HG03354 (cell line): ENCODE measurements at regions not wholly inside any gene's neighbourhood (a gene's known extent, or its start where the extent isn't known, plus 50 kb on each side); places are given as distances from the start of the nearest gene placed in this dataset.
"Not testable (repeated sequence)": the region's sequence is repeated elsewhere in the genome, so short reads cannot be mapped to it uniquely, and the experiment has no call there.

Experiments used
- ATAC-seq: cut with Tn5 transposase; IDR thresholded peaks from one replicate; pipeline ENCODE4 v1.9.1; 2021; ENCODE audit warnings: mild to moderate bottlenecking; ENCODE audit not compliant: unreplicated experiment, poor library complexity, severe bottlenecking

DNA sequence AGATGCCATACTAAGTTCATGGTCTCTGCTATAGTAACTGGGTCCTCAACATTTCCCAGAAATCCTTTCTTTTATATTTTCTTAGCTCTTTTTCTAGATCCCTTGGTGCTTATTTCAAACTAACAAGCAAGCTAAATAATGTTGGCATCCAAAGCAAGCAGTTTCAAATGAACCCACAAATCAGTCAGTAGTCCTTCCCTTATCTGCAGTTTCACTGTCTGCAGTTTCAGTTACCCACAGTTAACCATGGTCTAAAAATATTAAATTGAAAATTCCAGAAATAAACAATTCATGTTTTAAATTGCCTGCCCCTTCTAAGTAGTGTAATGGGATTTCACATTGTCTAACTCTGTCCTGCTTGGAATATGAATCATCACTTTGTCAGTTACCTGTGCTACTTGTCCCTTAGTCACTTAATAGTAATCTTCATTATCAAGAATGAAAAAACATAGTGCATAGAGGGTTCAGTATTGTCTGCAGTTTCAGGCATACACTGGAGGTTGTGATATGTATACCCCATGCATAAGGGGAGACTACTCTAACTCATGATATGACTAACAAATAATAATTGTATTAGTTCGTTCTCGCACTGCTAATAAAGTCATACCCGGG, 633.7 kb downstream of the MECOM start:
- ATAC-seq, result no peak

DNA sequence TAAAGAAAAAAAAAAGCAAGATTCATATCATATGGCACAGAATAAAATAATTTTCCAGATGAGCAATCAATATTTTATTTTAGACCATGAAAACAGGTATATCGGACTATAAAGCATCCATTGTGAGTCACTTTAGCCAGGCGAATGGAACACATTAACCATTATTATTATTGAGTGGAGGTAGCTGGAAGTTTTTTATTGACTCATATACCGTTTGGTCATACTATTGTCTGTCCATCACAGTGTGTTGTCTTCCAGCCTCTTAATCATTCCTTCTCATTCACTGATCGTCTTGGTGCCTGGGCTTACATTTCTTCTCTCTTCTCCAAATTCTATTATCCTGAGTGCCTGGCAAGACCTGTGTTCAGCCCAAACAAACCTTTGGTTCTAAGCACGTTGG, 634.8 kb downstream of the MECOM start:
- ATAC-seq, result no peak

DNA sequence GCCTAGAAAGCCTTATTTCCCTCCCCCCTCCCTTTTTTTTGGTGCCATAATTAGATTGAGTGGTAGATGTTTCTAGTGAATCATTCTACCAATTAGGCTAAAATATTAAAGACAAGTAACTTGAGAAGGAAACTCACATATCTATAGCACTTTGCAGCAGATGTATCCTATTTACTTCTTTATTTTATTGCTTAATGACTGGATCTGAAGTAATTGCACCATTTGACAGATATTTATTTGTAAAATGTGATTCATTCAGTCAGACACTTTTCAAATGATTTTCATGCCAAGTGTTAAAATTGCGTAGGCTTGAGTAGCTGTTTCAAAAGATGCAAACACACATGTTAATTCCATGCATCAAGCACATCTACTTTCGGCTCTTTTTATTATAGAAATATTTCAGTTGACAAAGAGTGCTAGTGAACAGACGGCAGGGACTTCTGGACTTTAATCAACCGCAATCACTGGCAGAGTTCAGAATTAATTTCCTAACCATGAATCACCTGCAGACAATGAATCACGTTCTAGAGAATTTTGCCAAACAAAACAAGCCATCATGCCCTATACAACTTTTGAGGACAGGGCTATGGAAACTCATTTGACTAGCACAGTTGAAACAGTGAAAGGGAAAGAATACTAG, 636.8 kb downstream of the MECOM start:
- no peak for ATAC-seq

DNA sequence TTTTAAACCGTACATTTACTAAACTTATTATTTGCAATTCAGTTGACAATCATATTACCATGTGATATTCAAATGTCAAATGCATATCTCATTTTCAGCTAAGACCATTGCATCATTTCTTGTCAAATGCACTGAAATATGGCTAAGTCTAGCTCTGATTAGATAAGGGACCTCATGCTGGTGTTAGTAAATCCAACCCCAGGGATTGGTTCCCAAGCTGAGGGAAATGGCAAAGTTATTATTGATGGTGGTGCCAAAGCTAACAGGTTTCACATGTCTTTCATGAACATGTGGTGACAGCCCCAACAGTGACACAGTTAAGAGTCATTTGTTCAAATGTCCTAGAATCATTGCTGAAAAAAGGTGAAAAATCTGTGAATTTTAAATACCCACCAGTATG, 641.1 kb downstream of the MECOM start:
- ATAC-seq, result no peak

DNA sequence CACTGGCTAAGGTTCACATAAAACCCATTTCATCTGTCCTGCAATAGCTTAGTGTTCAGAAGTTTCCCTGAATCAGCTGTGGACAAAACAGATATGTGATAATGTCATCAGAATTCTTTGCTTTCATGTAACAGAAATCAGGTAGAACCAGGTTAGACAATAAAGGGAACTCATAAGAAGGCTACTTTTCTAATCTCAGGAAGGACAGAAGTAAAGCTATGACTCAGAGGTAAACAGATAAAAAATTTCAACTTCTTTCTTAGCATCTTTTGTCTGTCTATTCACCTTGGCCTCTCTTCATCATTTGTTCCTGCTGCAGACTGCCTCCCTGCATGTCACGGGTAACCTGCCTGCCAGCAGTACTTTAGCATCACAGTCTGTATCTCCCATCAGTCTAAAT, 643.1 kb downstream of the MECOM start:
- no peak for ATAC-seq

DNA sequence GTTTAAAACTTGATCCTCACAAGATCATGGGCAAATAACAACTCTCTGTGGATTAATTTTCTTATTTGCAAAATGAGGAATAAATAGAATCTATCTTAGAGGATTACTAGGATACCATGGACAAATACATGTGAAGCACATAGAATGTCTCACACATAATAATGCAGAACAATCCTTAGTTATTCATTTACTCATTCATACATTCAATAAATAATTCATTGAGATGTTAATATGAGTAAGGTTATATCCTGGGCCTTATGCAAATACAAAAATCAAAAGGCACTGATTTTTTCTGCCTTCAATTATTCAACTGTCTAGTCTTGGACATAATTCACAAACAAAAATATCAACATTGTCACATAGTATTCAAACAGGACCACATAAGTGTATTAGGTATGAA, 654.1 kb downstream of the MECOM start:
- ATAC-seq, result no peak

DNA sequence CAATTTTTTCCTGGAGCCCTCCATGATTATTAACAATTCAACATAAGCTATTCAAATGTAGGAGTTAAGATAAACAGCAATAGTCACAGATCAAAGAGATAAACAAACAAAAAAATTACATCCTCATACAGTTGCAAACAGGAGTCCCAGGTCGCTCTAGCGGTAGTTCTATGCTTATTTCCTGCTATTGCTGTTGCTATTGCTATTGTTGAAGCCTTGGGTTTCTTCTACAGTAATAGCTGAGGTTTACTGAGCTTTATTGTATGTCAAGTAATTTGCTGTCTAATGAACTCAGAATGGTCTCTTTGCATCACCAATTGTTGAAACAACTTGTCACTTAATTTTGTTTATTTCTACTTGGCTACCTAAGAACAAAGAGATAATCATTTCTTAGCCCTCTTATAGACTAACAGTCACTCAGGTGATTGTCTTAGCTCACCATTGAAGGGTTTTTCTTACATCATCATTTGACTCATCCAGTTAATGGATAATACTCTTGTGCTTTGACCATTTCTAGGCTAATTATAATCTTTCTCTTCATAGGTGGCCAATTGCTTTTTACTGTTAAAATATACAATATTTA, 654.6 kb downstream of the MECOM start:
- no peak for ATAC-seq

DNA sequence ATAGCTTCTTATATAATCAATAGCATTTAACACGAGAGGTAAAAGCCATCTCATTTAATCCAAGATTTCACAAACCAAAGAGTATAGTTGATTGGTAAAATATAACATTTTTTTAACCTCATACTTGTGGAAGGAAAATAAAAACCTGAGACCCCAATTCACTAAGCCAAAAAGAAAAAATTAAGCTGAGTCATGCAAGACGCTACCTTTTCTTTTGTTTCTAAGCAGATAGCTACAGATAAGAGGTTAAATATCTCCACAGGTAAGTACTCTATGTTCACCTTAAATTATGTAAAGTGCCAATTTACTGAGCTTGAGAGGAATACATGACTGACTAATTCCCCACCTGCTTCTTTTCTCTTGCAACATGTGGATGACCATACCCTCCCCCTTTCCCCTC, 656.4 kb downstream of the MECOM start:
- ATAC-seq, result no peak

DNA sequence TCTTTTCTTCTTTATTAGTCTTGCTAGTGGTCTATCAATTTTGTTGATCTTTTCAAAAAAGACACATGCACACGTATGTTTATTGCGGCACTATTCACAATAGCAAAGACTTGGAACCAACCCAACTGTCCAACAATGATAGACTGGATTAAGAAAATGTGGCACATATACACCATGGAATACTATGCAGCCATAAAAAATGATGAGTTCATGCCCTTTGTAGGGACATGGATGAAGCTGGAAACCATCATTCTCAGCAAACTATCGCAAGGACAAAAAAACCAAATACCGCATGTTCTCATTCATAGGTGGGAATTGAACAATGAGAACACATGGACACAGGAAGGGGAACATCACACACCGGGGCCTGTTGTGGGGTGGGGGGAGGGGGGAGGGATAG, 657.1 kb downstream of the MECOM start:
- not testable (repeated sequence) for ATAC-seq

DNA sequence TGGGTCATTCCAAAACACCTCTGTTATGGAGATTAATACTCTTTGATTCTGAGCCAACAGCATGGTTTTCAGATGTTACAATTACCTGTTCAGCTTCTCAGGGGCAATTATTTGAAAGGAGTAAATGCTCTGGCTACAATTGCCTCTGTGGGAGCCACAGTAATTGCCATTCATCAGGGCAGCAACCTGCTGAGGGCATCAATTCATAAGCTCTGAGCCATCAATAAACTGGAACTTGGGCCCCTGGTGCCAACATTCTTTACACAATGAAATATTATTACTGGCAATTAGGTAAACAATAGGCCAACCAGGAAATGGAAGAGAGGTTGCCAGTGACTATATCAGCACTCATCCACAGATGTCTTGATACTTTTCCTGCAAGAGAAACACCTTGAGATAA, 660.8 kb downstream of the MECOM start:
- ATAC-seq, result no peak

DNA sequence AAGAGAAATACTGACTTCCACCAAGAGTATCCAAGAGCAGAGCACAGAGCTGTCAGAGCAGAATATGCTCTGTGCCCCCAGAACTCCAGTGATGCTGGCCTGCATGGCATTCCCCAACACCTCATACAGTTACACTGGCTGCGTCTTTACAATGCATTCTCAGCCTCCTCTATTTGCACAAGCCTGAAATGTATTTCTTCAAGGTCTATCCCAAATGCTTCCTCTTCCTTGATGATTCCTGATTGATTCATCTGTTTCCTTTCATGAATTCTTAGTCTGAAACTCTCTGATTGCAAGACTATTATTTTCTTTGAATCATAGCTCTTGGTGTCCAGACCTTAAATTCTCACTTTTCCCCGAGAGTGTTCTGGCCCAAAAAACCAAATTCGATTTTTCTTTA, 664.7 kb downstream of the MECOM start:
- ATAC-seq, result no peak

DNA sequence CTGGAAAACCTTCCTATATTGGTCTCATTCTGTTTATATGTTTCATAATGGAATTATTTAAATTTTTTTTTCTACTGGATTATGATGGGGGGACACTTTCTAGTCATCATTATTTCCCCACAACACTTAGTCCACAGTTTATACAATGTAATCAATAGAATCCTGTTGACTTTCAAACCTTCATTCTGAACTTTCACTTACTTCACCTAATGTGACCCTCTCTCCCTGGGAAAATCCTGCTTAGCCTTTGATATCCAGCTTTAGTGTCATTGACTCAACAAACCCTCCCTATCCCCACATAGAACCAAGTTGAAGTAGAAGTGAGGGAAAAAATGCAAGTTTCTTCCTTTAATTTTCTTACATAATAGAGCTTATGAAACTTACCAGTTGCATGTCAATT, 666.0 kb downstream of the MECOM start:
- ATAC-seq, result no peak

DNA sequence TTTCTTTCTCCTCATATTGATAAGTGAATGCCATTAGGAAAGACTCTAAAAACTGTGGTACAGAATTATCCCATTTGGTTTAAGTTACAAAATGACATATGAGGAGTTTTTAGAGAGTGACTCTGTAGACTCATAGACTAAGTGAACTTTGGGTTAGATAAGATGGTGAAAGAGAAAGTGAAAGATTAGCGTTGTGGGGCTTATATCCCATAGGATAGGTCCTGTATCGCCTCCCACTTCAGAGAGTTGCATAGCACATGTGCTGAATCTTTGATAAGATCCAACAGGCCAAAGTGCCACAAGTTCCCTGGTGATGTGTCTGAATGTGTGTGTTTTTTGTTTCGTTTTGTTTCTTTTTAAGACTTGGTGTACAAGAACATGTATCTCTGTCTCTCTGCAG, 666.9 kb downstream of the MECOM start:
- no peak for ATAC-seq

DNA sequence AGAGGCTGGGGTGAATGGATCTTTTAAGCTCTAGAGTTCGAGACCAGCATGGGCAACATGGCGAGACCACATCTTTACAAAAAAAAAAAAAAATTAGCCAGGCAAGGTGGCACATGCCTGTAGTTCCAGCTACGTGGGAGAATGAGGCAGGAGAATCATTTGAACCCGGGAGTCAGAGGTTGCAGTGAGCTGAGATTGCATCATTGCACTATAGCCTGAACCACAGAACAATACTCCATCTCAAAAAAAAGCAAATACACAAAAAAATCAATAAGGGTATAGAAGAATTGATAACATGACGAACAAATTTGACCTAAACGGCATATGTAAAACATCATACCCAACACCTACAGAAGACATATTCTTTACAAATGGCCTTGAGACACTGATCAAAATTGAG, 668.4 kb downstream of the MECOM start:
- ATAC-seq, result no peak

DNA sequence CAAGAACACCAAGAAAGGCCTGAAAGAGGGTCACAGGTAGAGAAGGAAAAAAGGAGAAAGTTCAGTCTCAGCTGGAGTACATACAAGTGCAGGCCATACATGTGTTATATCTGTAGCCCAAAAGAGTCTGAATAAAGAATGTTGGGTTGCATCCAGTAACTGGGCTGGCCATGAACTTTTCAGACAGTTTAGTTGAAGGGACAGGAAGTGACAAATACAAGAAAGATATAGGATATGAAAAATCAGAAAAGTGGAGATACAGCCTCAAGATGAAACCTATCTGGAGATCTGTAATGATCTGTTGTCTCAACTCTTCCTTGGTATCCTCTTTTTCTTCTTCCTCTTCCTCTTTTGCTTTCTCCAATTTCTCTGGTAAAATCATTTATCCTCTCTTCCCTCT, 671.7 kb downstream of the MECOM start:
- ATAC-seq, result no peak

DNA sequence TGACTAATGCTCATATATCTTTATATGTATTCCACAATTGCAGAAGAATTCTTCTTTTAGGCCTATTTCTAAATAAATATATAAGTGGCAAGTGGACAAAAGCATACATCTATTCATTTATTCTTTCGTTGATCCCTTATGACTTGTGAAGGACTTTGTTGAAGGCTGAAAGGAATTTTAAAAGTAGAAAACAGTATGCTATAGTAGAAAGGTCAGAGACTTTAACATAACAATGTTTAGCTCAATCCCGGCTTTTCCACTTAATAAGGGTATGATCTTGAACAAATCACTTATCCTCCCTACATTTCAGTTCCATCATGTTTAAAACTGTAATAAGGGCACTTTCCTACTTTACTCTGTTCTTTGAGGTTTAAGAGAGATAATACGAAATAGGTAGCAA, 672.9 kb downstream of the MECOM start:
- ATAC-seq, result no peak

DNA sequence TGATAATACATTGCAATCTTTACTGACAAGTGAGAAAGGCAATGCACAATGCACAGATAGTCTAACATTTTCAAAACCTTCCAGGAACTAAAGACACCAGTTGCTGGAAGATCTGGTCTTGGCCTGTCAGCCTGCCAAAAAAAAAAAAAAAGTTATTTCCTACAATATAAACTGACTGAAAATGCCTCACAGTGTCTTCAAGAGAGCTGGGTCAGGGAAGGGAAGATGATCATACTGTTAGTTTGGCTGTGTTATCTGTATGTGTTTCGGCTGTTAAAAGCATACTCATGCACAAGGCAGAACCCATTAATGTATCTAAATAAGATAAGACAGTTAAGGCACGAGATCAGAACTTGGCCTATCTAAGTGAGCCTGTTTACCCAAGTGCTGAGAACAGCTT, 673.4 kb downstream of the MECOM start:
- no peak for ATAC-seq

DNA sequence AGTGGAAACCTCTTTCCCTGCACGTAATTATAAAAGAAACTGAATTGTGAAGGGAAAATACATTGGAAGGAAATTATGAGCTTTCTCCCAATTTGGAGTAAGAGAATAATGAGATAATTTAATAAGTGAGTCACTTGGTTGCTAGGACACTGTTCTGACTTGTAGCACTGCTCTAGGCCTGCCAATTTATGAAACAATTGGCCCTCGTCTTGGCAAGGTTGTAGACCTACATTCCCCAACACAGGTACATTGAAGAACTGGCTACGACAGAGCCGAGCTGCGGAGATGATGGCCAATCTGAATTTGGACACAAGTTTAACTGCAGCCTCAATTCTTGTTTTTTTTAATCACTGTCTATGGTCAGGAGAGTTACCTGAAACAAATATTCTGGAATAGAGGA, 674.1 kb downstream of the MECOM start:
- ATAC-seq, result no peak

DNA sequence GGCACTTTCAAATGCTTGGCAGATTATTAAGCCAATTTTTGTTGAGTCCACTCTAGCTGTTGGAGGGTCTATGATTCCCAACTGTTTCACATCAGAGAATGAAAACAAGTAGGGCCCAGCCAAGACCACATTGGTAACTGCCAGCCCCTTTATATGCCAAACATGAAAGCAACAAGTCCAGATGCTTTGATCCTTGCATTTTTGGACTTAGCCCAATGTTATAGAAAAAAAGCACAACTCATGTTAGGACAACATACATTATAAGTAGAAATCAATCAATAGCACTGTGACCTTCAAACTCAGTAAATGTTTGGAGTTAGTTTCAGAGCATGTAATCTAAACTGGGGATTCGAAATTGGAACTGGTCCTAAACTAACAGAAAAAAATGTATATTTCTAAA, 674.7 kb downstream of the MECOM start:
- no peak for ATAC-seq

DNA sequence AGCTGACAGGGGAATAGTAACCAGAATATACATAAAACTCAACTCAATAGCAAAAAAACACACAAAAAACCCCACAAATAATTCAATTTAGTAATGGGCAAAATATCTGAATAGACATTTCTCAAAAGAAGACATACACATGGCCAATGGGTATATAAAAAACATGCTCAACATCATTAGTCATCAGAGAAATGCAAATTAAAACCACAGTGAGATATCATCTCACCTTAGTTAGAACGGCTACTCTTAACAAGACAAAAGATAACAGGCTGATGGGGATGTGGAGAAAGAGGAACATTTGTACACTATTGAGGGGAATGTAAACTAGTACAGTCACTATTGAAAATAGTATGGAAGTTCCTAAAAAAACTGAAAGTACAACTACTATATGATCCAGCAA, 678.6 kb downstream of the MECOM start:
- no peak for ATAC-seq

DNA sequence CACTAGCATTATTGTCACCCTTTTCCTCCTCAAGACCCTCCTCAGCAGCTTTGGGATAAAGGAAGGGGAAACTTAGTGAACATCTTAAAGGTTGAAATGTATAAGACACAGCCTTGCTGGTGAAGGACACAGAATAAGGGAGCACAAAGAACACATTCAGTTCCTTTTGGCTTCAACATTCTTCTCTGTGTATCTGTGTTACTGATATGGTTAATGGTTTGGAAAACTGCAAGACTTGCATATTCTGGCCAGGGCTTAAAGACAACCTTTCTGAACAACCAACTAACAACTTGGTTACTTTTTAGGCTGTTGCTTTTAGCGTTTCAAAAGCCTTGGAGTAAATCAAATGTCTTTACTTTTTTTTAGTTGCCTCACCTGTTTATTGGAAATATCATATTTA, 680.5 kb downstream of the MECOM start:
- no peak for ATAC-seq

DNA sequence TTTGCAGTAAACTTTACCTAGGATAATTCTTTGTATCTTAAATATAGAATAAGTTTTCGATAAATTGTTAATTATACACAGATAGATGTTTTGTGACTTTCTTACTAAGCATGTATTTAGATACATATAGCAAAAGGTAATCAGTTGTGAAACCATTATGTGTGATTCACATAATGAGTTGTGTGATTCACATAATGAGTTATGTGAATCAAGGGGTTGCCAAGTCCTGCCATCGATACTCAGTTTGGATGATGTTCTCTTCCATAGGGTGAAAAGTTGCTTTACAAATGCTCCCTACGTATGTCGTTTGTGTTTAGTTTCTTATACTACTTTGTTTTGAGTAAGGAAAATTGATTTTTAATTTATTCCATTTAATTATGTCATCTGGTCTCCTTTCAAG, 682.1 kb downstream of the MECOM start:
- no peak for ATAC-seq
